NCI-H460 (cell line): ENCODE measurements at regions not wholly inside any gene's neighbourhood (a gene's known extent, or its start where the extent isn't known, plus 50 kb on each side); places are given as distances from the start of the nearest gene placed in this dataset.

Experiments used
- DNase-seq: peaks from one replicate; pipeline ENCODE4 v3.0.0-alpha.2; 2016; ENCODE audit warnings: low read depth; ENCODE audit errors: extremely low read depth

DNA sequence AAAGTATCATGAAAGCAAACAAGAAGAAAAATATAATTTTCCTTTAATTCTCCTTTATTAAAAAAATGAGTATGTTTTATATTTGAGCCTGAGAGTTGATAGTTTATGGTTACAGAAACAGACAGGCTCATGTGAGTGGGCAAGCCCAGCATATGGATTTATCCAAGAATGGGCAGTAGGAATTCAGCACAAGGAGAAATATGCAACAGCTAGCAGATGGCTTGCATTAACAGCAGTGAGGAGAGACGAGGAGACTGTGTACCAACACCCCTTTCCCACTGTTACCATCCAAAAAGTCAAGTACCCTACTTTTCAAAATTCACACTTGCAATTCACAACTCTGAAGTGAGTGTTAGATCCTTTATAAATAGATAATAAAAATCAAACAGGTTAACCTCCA, 1760.2 kb upstream of the TENM3 start:
- DNase-seq = no peak

DNA sequence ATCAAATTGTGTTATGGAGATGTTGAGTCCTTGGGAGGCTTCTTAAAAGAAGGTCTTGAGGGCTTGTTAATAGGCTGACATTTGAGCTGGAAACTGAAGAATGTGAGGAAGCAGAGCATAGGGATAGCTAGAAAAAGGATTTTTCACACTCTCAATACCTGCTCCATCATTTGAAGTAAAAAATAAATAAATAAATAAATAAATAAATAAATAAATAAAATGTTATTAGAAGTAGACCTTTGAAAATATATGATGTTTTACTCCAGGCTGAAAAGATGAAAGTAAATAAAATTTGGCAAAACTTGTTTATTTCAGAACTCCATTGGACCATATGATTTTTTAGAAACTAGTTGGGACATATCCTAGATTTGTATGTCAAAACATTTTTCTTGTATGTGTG, 1757.8 kb upstream of the TENM3 start:
- no peak for DNase-seq

DNA sequence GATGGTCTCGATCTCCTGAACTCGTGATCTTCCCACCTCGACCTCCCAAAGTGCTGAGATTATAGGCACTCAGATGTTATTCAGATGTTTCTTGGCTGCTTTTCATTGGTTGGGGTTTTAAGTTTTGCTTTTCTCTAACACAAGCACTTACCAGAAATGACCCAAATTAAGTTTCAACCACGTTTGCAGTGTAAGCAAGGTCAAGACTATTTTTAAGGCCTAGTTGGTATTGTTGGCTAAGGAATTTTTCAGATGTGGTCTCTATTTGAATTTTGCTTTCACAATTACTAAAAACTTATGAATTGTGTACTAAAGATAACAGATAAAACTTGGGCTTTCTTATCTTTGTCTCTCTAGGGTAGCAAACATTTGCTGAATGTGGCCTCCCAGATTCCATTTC, 1756.9 kb upstream of the TENM3 start:
- no peak for DNase-seq

DNA sequence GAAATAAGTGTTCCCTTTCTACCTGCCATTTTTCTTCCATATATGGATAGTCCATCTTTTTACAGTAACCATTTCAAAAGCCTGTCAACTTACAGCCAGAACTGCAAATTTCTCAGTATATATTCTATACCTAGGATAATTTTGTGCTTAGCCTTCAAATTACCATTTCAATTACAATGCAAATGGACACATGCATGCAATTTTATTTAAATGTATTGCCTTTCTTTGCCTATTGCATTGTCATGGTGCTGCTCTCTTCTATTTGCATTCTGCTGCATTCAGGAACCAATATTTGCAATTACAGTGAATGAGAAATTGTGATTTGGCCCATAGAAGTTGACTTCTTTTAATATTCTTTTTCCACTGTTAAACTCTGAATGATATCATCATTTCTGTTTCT, 1753.4 kb upstream of the TENM3 start:
- DNase-seq = no peak

DNA sequence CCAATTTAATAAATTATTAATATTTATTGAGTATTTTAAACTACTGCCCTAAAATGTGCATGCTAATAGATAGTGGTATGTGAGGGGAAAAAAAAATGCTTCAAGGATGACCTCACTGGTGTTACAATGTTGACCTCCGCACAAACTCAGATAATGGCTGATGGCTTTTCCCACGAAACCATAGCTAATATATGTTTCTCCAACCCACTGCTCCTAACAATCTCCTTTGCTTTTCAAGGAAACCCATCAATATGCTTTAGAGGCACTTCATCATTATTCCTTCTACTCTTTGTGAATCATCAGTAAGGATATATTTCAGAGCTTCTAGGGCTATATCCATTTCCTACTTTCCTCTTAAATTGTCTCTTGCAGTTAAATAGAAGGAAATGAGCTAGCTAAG, 1752.0 kb upstream of the TENM3 start:
- no peak for DNase-seq

DNA sequence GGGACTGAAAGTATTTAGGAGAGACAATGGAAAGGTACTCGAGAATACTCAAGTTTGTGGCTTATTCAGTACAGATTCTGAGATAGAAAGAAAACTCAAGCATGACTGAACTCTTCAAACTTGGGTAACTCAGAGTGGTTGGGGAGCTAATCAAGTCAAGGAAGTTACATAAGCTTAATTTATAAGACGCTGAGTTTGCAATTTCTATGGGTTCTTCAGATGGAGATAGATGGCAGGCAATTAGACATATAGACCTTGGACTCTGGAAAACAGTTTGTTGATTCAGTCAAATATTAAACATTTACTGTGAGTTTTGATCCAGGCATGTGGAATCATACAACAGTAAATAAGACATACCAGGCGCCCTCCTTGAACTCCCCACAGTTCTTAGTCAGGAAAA, 1749.9 kb upstream of the TENM3 start:
- DNase-seq = no peak

DNA sequence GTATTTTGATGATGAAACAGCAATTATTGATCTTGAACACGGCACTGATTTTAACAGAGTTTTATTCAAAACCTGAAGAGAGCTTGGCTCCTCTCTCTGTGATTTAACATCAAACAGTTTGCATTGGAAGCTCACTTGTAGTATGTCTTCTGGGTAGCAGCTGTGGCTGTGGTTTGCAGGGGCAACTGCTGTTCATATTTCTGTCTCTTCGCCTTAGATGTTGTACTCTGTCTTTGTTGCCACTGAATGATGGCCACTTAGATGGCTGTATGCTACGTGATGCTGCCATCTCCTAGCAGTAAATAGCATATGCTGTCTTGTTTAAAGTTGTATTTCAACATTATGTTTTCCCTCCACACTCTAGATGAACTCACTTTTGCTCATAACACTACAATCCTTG, 1743.0 kb upstream of the TENM3 start:
- DNase-seq = no peak

DNA sequence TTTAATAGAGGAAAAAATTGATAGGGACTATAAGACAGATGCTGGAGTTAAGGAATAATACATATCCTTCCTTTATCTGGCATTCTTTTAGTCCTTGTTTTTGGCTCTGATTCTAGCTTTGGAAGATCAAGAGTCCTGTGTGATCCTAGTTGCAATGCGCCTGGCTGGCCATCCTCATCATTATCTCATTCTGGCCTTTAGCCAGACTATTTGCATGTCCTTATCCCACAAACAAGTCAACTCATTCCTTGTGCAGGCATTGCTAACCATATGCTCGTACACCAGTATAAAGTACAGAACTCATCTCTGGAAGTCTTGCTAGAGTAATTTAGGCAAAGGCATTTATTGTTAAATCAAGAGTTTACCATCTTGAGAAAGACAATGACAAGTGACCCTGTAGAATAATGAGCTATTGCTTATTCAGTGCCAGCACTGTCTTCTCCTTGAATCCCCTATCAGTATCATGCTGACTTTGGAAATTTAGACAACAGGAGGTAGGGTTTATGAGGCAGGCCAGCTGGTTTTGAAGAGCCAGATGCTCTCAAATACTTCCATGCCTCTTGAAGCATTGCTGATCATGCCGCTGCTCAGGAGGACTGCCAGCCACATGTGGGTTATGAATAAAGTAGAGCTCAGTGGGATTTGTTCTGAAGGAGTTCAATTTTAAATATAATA, 1730.3 kb upstream of the TENM3 start:
- DNase-seq = no peak

DNA sequence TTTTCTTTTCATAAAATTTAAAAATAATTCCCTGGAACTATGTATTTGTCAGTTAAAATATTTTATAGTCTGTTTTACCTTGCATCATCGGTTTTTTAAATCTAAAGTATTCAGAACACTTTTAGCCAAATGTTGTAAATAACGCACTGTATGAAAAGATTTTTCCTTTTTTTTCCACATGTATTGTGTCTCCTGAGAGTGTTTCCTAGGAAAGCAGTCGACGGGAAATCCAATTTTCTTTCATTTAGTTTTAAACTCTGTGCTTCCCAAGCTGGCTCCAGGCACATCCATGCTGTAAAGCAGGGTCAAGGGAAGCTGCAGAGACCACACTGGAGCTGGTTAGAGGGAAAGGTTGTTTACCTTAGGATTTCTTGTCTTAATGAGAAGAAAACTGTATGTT, 1724.3 kb upstream of the TENM3 start:
- no peak for DNase-seq

DNA sequence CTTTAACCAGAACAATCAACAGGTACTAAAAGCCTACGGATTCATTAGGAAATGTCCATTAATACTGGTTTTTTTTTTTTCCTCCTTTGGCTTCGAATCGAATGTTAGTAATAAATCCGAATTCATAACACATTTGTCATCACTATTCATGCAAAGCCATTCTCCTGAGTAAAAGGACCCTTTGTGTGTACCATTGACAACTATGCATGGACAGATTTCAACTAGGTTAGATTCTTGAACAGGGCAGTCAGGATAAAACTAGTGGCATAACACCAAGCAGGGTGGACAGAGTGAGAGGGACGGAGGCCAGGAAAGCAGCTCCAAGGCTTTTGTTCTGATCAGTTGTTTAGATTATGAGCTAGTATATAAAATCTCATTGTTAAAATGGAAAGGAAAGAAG, 1722.0 kb upstream of the TENM3 start:
- no peak for DNase-seq

DNA sequence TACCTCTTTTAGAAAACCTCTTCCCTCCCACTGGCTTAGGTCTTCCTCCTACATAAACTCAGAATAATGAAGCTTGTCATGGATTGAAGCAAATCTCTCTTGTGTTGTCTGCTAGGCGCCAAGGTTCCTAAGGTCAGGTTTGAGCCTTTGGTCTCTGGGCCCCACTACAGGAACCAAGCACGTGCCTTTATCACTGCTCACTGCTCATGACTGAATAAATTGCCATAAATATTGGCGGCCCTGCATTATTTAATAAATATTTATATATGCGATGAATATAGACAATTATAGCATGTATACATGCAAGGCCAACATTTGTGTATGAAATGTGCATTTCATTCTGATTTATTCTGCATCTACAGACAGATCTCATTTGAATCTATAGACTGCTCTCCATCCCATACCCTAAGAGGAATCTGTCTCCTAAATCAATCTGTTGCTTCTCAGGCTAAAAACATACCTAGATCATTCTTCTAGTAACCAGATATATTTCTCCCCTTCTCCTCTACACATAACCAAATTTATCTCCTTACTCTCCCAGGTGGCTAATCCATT, 1717.6 kb upstream of the TENM3 start:
- no peak for DNase-seq

DNA sequence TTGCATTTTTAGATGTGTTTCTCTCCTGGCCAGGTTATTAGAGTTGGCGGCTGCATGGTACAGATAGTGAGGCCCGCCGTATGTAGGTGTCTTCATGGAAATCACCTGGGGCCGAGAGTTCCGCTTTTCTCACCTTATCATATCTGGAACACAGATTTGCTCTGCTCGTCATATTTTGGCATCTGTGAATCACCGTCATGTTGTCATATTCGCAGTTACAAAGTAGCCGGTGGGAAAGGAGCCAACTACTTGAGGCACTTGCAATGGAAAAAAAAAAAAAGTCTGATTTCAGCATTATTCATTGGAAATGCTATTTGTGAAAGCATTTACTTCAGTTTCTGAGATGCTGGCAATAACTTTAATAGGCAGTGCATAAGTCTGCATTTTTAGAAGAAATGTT, 1715.2 kb upstream of the TENM3 start:
- no peak for DNase-seq

DNA sequence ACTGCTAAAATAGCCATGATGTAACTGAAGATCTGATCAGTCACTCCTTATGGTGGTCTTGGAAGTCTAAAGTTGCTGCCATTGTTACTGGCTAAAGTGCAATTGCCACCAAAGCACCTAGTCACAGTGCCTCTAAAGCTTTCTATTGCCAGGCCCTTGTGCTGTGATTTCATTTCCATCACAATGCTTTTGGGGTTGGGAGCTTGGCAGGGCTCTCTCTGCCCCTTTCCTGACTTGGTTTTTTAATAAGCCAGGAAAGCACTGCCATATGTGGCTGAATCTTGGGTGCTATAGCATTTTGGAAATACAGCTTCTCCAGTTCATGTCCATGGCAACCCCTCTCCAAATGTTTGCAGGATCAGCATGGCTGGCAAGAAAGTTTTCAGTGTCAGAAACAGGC, 1712.4 kb upstream of the TENM3 start:
- no peak for DNase-seq

DNA sequence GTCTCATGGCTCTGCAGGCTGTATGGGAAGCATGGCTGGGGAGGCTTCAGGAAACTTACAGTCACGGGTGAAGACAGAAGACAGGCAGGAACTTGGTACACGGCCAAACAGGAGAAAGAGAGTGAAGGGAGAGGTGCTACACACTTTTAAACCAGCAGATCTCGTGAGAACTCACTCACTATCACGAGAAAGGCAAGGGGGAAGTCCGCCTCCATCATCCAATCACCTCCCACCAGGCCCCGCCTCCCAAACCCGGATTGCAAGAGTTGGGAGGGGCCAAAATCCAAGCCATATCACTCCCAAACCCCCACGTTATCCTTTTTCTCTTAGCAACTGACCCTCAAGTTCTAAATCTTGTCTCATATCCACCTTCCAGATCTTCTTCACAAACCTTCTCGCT, 1710.5 kb upstream of the TENM3 start:
- no peak for DNase-seq

DNA sequence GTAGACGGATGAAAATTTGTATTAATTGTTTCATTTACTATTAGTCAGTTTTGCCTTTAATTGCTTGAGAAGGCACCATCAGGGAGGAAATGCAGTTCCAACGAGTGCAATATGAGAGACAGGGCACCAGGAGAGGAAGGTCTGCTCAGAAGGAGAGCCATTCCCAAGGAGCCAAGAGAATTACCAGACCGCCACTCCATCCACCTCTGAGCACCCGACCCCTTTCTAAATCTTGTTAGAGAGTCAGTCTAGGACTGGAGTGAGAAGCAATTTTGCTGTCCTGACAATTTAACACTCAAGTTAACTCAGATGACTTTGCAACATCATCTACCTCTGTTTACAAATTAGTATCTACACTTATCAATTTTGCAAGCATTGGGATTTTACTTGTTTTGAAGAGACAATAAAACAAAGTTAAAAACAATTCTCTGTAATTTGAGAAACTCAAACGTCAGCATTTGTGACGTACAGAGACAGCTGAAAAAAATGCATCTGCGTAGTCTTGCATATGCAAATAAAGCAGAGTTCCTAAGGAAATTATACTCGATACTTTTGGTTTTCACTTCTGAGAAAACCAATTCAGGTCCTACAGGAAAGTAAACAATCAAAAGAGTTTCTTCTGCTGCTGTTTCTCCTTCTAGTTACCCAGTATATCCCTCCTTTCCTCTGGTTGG, 1704.7 kb upstream of the TENM3 start:
- no peak for DNase-seq

DNA sequence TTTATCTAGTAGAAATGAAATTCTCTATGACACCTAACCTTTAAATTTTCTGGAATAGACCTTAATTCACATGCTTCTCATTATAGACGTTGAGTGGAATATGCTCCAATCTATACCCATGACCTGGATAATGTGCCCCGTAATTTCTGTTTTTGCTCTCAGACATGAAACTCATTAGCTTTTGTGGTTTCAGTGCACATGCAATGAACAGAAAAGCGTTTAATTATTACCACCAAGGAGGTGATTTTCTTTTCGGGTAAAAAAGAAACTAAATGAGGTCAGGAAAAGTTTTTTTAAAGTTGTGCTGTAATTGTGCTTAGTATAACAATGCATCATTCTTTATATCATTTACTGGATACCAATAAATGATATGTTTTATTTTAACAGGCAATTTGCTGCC, 1703.9 kb upstream of the TENM3 start:
- no peak for DNase-seq

DNA sequence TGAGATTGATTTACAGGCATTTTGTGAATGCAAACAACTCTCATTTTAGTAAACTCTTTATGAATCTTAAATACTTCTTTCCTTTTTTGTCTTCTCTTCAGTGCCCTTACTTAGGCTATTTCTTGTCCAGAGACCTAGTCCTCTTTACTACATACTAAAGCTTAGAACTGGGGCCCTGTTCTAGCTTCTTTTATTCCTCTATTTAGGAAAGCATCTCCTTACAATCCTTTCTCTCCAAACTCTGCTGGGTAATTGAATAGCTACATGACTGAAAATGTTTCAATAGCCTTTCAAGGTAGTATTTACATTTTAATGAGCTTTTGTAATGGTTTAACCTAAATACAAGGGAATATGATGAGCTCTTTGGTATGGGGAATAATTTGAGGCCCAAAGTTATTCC, 1701.5 kb upstream of the TENM3 start:
- DNase-seq = no peak

DNA sequence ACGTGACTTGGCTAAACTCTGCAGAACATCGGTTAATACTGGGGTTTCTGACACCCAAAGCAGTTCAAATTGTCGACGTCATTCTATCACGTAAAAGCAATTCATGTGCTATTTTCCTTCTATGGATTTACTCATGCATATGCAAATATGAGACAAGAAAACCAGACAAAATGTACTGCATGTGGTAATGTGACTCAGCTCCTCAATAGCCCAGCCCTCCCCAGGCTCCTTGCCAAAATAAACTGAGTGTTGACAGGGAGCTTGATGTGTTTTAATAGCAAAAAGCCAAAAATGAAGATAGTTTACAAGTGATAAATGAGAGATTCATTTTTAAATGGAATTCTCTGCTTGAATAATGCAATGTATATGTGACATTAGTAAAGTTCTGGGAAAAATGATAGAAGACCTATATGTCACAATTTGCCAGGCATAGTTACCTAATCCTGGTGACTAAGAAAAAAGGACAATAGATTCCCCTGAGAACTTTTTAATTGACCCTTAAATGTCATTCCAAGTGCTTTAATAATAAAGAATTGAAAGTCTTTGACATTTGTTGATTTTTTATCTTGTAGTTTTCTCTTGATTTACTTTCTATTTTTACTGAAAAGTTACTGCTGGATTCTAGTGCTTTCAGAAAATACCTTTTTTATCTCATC, 1700.6 kb upstream of the TENM3 start:
- DNase-seq = peak; percentile 68

DNA sequence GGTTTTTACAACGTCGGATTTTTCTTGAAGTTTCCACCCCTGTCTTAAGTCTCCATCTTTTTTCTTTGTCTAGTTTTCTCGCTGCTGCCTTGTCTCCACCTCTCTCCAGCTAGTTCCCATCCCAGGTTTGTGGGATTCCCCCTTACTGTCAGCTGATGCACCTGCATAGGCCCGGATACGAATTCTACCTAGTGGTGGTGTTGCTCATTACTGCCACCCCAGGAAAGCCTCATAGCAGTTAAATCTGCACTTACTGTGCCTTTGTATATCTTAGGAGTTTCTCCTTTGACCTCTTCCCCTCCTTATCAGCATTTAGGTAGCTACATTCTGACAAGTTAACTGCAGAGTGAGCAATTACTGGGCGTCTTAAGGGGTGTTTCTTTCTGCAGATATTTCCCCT, 1693.1 kb upstream of the TENM3 start:
- no peak for DNase-seq

DNA sequence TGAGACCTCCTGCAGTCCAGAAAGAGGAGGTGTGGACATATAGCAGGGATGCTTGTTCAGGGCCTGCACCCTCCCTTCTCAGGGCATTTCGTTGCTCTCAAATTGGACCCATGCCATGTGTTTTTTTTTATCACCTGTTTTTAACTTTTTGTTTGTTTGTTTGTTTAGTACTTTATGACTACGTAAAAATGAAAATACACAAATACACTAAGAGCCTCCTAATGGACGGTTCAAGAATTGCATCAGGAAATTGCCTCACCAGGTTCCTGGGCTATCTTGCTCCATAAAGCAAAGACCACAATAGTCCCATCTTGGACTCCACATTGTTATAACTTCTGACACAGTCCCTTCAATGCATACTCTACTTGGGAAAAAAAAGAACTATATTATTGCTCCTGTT, 1685.9 kb upstream of the TENM3 start:
- DNase-seq = no peak

DNA sequence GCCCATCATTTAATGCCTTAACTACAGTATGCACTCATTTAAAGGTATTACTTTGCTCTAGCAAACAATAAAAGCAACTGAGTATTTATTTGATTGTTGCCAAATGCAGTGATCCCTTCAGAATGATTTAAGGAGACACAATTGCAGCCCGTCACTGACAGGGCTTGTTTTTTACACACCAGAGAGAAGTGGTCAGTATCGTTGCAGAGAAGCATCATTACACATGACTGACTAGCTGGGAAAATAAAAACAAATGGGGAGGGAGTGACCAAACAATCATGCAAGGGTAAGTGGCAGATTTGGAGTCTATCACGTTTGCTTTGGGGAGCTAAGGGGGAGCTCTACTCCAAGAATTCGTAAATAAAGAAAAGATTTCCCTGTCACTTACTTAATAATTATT, 1685.3 kb upstream of the TENM3 start:
- DNase-seq = no peak

DNA sequence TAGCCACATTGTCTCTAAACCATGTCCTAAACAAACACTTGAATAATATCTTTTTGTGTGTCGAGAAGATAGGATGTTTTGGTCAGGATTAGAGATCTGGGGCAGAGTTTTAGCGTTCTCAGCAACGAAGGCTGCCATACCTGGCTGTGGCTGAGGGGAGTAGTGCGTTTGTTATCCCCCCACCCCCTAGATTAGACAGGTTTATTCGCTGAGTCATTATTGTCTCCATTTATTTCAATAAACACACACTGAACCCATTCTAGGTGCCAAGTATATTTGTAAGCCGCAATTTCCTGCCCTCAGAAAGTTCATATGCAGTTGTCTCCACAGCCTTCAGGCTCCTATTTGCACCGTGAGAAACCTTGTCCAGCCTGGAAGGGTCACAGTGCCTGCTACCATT, 1684.8 kb upstream of the TENM3 start:
- DNase-seq = no peak
